SK-N-MC (cell line): ENCODE measurements at regions not wholly inside any gene's neighbourhood (a gene's known extent, or its start where the extent isn't known, plus 50 kb on each side); places are given as distances from the start of the nearest gene placed in this dataset.

Source experiments
- EZH2 ChIP-seq: fragments of 200-600 bp; sonication (generic); IDR thresholded peaks from one replicate; pipeline ENCODE4 v1.6.1; 2017; ENCODE audit warnings: antibody characterized with exemption
- FOXP2 ChIP-seq: optimal IDR thresholded peaks from 2 replicates; pipeline ENCODE3; 2011; ENCODE audit warnings: mild to moderate bottlenecking, moderate library complexity; ENCODE audit not compliant: insufficient read depth; ENCODE audit errors: extremely low read length, control extremely low read depth
- POLR2AphosphoS5 ChIP-seq: IDR thresholded peaks from 2 replicates; pipeline ENCODE4 v1.6.1; 2012; ENCODE audit warnings: mild to moderate bottlenecking, low read depth, low read length, borderline replicate concordance

GRCh38 chr2:225742487-225742886 is 343.0 kb downstream of the NYAP2 start:
- TF ChIP-seq POLR2AphosphoS5, result no peak
- TF ChIP-seq EZH2, result no peak
- no peak for TF ChIP-seq FOXP2
